SU-DHL-6 (cell line): ENCODE measurements at regions not wholly inside any gene's neighbourhood (a gene's known extent, or its start where the extent isn't known, plus 50 kb on each side); places are given as distances from the start of the nearest gene placed in this dataset.

Experiments
- H2AFZ ChIP-seq: fragments of 200-600 bp; sonication (generic); 2 replicates; pipeline ENCODE4 v1.6.1; 2014; ENCODE audit warnings: low read depth, mild to moderate bottlenecking, moderate library complexity, mixed read lengths, antibody characterized with exemption, low read length; ENCODE audit not compliant: severe bottlenecking
- H3F3A ChIP-seq: fragments of 200-600 bp; shearing (Covaris generic); 2 replicates; pipeline ENCODE4 v1.6.0; 2016; ENCODE audit warnings: antibody characterized with exemption, mild to moderate bottlenecking; ENCODE audit not compliant: insufficient read depth
- H3K27ac ChIP-seq: fragments of 200-600 bp; sonication (generic); 2 replicates; pipeline ENCODE4 v1.5.1; 2016; ENCODE audit warnings: low read depth, mild to moderate bottlenecking, low read length, moderate library complexity, mixed read lengths
- H3K27me3 ChIP-seq: fragments of 200-600 bp; sonication (generic), shearing (Covaris generic); 2 replicates; pipeline ENCODE4 v1.6.0; 2014; ENCODE audit warnings: mild to moderate bottlenecking, low read length
- H3K36me3 ChIP-seq: fragments of 200-600 bp; sonication (generic); 2 replicates; pipeline ENCODE4 v1.6.1; 2014; ENCODE audit warnings: mild to moderate bottlenecking, low read length, mixed read lengths
- H3K4me2 ChIP-seq: fragments of 300-600, 200-600 bp; shearing (Covaris generic), sonication (generic); 2 replicates; pipeline ENCODE4 v1.6.0; 2014; ENCODE audit warnings: low read length, low read depth, mild to moderate bottlenecking; ENCODE audit not compliant: poor library complexity, severe bottlenecking
- H3K4me3 ChIP-seq: fragments of 200-600 bp; sonication (generic); 2 replicates; pipeline ENCODE4 v1.5.1; 2014; ENCODE audit warnings: antibody characterized with exemption, low read length, mild to moderate bottlenecking, mixed read lengths; ENCODE audit not compliant: insufficient read depth, poor library complexity, severe bottlenecking
- H3K79me2 ChIP-seq: fragments of 200-600 bp; sonication (generic); 2 replicates; pipeline ENCODE4 v1.6.1; 2014; ENCODE audit warnings: mild to moderate bottlenecking, low read length, moderate library complexity; ENCODE audit not compliant: insufficient read depth
- H3K9ac ChIP-seq: fragments of 200-600 bp; sonication (generic); 2 replicates; pipeline ENCODE4 v1.7.0; 2014; ENCODE audit warnings: mild to moderate bottlenecking, low read length
- H3K9me2 ChIP-seq: fragments of 200-600 bp; sonication (generic); replicated peaks from 2 replicates; pipeline ENCODE4 v1.6.1; 2014; ENCODE audit warnings: low read length; ENCODE audit not compliant: insufficient read depth
- H3K9me3 ChIP-seq: fragments of 200-600 bp; sonication (generic); 2 replicates; pipeline ENCODE4 v1.6.1; 2014; ENCODE audit warnings: low read length, mixed read lengths; ENCODE audit not compliant: insufficient read depth
- H4K20me1 ChIP-seq: fragments of 200-600 bp; sonication (generic); 2 replicates; pipeline ENCODE4 v1.6.1; 2014; ENCODE audit warnings: low read depth, mild to moderate bottlenecking, antibody characterized with exemption, low read length, moderate library complexity, mixed read lengths
- CTCF ChIP-seq: fragments of 200-600 bp; sonication (generic); IDR thresholded peaks from one replicate; pipeline ENCODE4 v1.5.1; 2017; ENCODE audit warnings: antibody characterized with exemption, mild to moderate bottlenecking, low read length, moderate library complexity; ENCODE audit not compliant: insufficient read depth, poor library complexity, severe bottlenecking
- EZH2phosphoT487 ChIP-seq: fragments of 200-600 bp; sonication (generic), shearing (Covaris generic); conservative IDR thresholded peaks from 2 replicates; pipeline ENCODE4 v1.6.1; 2018; ENCODE audit warnings: mild to moderate bottlenecking, antibody characterized with exemption, low read length, moderate library complexity, mixed read lengths

- H3K9me3 ChIP-seq, result no peaks in the 10 kb centered on the region
- no peak overlapping the region for H3K27ac ChIP-seq
- H3K4me2 ChIP-seq, result no peak overlapping the region
- H3K4me3 ChIP-seq, result no peak overlapping the region
- no peak for TF ChIP-seq CTCF
- TF ChIP-seq EZH2phosphoT487, result no peak
- H2AFZ ChIP-seq, result no peak overlapping the region
- H3F3A ChIP-seq, result no peaks in the 10 kb centered on the region
- no peaks in the 10 kb centered on the region for H4K20me1 ChIP-seq
- no peaks in the 10 kb centered on the region for H3K27me3 ChIP-seq
- no peaks in the 10 kb centered on the region for H3K79me2 ChIP-seq
- no peaks in the 10 kb centered on the region for H3K9me2 ChIP-seq
- no peak overlapping the region for H3K9ac ChIP-seq
- no peaks in the 10 kb centered on the region for H3K36me3 ChIP-seq
Measured at GRCh38 chr15:81849289-81849688, 196.5 kb downstream of the MEX3B start.

GRCh38 chr15:81848701-81849100 lies 197.1 kb downstream of the MEX3B start:
- H3K79me2 ChIP-seq, result no peaks in the 10 kb centered on the region
- TF ChIP-seq CTCF, result no peak
- no peak for TF ChIP-seq EZH2phosphoT487
- no peak overlapping the region for H3K27ac ChIP-seq
- H3K9me2 ChIP-seq, result no peaks in the 10 kb centered on the region
- H3K4me3 ChIP-seq, result no peak overlapping the region
- no peaks in the 10 kb centered on the region for H3F3A ChIP-seq
- H3K27me3 ChIP-seq, result no peaks in the 10 kb centered on the region
- H3K4me2 ChIP-seq, result no peak overlapping the region
- no peaks in the 10 kb centered on the region for H4K20me1 ChIP-seq
- H3K9me3 ChIP-seq, result no peaks in the 10 kb centered on the region
- no peaks in the 10 kb centered on the region for H3K36me3 ChIP-seq
- no peak overlapping the region for H3K9ac ChIP-seq
- H2AFZ ChIP-seq, result no peak overlapping the region

GRCh38 chr15:81843757-81844407 lies 201.9 kb downstream of the MEX3B start:
- TF ChIP-seq EZH2phosphoT487 (no peak), CTCF (no peak)
- Histone ChIP-seq H3K4me2 (no peak overlapping the region), H3K9me3 (no peaks in the 10 kb centered on the region)

More at GRCh38 chr15:81843757-81844407, 201.9 kb downstream of the MEX3B start:
- H4K20me1 ChIP-seq, result no peaks in the 10 kb centered on the region
- H3K36me3 ChIP-seq, result no peaks in the 10 kb centered on the region
- no peak overlapping the region for H3K9ac ChIP-seq
- no peaks in the 10 kb centered on the region for H3F3A ChIP-seq
- H3K79me2 ChIP-seq, result no peaks in the 10 kb centered on the region
- H3K4me3 ChIP-seq, result no peak overlapping the region
- no peak overlapping the region for H3K27ac ChIP-seq
- no peak overlapping the region for H2AFZ ChIP-seq
- H3K9me2 ChIP-seq, result no peaks in the 10 kb centered on the region
- no peaks in the 10 kb centered on the region for H3K27me3 ChIP-seq
